ENCODE measurements at regions not wholly inside any gene's neighbourhood (a gene's known extent, or its start where the extent isn't known, plus 50 kb on each side); places are given as distances from the start of the nearest gene placed in this dataset.

DNA sequence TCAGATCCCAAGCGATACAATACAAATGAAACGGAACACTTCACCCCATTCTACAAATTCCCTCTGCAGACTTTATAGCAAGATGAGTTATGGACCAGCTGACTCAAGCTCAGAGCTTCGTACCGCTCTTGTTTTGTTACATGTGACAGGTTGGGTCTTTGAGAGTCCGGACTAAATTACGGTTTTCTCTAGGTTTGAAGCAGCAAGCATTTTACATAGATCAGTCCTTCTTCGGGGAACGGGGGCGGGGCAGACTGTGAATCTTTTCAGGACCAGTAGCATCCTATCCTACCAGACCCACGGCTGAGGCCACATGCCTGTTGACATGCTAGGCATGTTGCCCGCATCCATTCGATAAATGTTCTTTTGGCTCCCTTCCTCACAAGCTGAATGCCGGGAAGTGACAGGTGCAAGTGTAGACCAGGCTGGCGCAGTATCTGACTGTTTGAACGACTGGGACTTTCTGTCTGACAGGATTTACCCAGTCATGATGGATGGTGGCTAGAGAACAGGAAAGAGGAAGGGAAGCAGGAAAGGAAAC is 811.0 kb upstream of the GRAMD2B start:
- DNase-seq (ENCODE audit: low spot score), result no peak
- TF ChIP-seq, protein P1, sequence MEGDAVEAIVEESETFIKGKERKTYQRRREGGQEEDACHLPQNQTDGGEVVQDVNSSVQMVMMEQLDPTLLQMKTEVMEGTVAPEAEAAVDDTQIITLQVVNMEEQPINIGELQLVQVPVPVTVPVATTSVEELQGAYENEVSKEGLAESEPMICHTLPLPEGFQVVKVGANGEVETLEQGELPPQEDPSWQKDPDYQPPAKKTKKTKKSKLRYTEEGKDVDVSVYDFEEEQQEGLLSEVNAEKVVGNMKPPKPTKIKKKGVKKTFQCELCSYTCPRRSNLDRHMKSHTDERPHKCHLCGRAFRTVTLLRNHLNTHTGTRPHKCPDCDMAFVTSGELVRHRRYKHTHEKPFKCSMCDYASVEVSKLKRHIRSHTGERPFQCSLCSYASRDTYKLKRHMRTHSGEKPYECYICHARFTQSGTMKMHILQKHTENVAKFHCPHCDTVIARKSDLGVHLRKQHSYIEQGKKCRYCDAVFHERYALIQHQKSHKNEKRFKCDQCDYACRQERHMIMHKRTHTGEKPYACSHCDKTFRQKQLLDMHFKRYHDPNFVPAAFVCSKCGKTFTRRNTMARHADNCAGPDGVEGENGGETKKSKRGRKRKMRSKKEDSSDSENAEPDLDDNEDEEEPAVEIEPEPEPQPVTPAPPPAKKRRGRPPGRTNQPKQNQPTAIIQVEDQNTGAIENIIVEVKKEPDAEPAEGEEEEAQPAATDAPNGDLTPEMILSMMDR (IDR thresholded peaks at IDR 0.05; ENCODE audit: borderline replicate concordance, control extremely low read depth, extremely low read depth, insufficient read depth, missing control alignments), result no peak
- in situ Hi-C loops (cut with MboI; ENCODE audit: low sequenced_read_pairs, unreplicated experiment), result no loop called here

DNA sequence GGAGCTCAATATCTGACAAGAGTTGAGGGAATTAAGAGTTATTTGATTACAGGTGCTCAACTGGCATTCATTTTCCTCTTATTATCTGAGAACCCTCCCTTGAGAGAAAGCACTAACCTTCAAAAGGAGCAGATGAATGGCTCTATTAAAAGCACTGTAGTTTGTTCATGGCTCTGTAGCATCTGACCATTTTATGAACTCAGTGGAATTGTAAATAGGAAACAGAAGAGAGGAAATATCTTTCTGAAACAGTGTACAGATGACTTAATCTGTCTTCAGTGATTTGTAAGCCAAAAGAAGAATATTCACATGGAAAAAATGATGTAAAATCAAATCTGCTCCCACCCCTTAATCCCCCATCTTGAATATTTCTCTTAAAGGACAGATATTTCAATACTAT is 810.4 kb upstream of the GRAMD2B start:
- in situ Hi-C loops (cut with MboI; ENCODE audit: low sequenced_read_pairs, unreplicated experiment), result no loop called here

DNA sequence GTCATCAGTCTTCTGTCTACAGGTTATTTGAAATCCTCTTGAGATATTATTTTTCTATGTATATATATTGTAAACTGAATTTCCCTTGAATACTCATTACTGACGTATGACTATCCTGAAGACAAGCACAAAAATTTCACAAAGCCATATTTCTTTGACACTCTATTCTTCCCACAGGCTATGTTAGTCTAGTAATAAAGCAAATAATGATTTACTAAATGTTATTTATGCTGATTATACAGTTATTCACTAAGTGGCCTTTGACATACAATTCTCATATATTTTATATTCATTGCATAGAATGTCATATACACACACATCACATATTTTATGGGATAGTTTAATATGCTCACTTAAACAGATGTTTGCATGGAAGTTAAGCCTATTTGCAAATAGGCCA is 793.0 kb upstream of the GRAMD2B start:
- in situ Hi-C loops (cut with MboI; ENCODE audit: low sequenced_read_pairs, unreplicated experiment), result no loop called here
- TF ChIP-seq, protein P1 (IDR thresholded peaks at IDR 0.05; ENCODE audit: borderline replicate concordance, control extremely low read depth, extremely low read depth, insufficient read depth, missing control alignments), result no peak
- no peak for DNase-seq (ENCODE audit: low spot score)

More for the DNA sequence above, 810.4 kb upstream of the GRAMD2B start:
- TF ChIP-seq, protein P1 (IDR thresholded peaks at IDR 0.05; ENCODE audit: borderline replicate concordance, control extremely low read depth, extremely low read depth, insufficient read depth, missing control alignments), result no peak
- no peak for DNase-seq (ENCODE audit: low spot score)

DNA sequence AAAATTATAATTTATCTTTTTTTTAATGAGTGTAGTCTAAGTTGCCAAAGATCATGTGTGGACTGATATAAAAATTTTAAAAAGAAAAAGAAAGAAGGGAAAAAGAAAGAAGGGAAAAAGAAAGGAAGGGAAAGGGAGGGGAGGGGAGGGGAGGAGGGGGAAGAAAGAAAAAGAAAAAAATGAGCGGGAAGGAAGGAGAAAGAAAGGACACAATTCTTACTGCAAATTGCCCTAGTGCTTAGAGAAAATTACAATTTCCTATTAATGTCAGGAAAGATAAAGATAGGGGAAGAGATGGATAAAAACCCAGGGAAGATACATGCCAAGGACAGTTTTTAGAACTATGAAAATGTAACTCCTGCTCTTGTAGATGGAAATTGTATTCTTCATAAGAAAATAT is 789.7 kb upstream of the GRAMD2B start:
- TF ChIP-seq, protein P1 (IDR thresholded peaks at IDR 0.05; ENCODE audit: borderline replicate concordance, control extremely low read depth, extremely low read depth, insufficient read depth, missing control alignments), result no peak
- no peak for DNase-seq (ENCODE audit: low spot score)
- in situ Hi-C loops (cut with MboI; ENCODE audit: low sequenced_read_pairs, unreplicated experiment), result no loop called here

DNA sequence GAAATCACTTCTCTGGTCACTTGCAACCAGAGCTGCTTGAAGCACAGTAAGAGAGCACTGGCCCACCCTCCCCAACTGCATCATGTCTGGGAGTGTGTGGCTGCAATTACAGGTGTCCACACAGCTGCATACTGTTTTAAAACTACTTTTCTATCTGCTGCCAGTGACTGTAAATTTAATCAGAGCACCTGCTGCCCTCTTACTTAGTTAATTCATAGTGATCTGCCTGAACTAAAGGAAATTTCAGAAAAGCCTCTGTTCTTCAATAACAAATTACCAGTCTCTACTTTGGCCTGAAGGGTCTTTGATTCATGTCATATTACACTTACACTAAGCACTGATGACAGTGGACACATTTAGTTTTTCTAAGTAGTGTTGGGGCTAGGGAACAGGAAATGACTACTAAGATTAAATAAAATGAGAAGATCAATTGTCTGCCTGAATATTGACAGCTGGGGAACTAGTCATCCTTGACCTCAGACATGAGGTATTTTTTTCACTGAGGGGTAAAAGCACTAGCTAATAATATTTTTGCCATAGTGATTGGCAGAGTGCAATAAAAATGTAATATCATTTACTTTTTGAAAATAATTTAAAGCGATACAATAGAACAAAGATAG is 788.9 kb upstream of the GRAMD2B start:
- TF ChIP-seq, protein P1 (IDR thresholded peaks at IDR 0.05; ENCODE audit: borderline replicate concordance, control extremely low read depth, extremely low read depth, insufficient read depth, missing control alignments), result no peak
- no peak for DNase-seq (ENCODE audit: low spot score)
- in situ Hi-C loops (cut with MboI; ENCODE audit: low sequenced_read_pairs, unreplicated experiment), result no loop called here

DNA sequence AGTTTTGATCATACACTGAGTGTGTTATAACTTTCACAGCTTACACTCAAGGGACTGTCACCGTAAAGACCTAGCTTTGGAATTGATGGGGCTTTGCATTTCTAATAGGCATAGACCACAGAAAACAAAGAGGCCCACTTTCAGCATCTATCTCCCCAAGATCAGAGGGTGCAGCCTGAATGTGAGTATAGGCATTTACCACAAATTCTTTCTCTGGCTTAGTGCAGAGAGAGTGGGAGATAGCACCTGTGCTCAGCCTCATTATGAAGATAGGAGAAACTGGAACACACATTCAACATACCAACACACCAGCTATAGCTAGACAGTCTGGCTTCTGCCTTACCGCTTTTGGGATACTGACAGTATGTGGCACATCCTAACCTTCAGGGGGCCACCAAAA is 783.4 kb upstream of the GRAMD2B start:
- TF ChIP-seq, protein P1 (IDR thresholded peaks at IDR 0.05; ENCODE audit: borderline replicate concordance, control extremely low read depth, extremely low read depth, insufficient read depth, missing control alignments), result no peak
- in situ Hi-C loops (cut with MboI; ENCODE audit: low sequenced_read_pairs, unreplicated experiment), result no loop called here
- no peak for DNase-seq (ENCODE audit: low spot score)

Data from GM13976 (cell line).